ENCODE measurements at regions not wholly inside any gene's neighbourhood (a gene's known extent, or its start where the extent isn't known, plus 50 kb on each side); places are given as distances from the start of the nearest gene placed in this dataset.

DNA sequence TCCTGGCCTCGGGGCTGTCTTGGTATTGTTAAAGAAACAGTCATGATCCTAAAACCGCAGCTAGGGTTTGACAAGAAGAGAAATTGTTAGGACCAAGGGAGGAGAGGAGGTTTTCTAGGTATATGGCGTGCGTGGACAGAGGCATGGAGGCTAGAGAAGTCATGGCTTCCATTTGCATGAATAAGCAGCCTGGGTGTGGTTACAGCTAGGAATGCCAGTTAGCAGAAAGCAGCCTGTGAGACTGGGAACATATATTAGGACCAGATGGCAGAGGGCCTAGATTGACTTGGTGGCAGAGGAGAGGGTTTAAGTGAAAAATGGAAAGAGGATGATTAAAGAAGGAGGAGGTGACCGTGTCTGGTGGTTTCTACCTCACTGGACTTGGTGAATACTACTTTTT is 573.6 kb upstream of the ARRDC4 start:
- Histone ChIP-seq H3K4me1 (replicated peaks in 1 of 2) (peaks cover 3 to 5% of the 10 kb centered on the region in 2 donors), H3K27ac (no peak overlapping the region), H3K4me3 (no peak overlapping the region)
- 3 to 95% (median 76%) methylated on average over 1 to 5 of the region's 5 CpGs; no CpG with 5 or more reads in 2 of the 10 experiments for WGBS, 10 experiments
- peak in 2 of 8 experiments; percentile 65 to 73 for ATAC-seq (replicated peaks in 6 of 8)
- in situ Hi-C loops (cut with MboI; ENCODE audit: low pct_unique_long_range_greater_than_20kb in 2 of 9, low sequenced_read_pairs in 9 of 9, unreplicated experiment in 9 of 9): loop anchor here in 1 of 9 experiments (25.0 kb wide), 1 partner anchor 100 kb away; no protein-coding TSS in a partner anchor

DNA sequence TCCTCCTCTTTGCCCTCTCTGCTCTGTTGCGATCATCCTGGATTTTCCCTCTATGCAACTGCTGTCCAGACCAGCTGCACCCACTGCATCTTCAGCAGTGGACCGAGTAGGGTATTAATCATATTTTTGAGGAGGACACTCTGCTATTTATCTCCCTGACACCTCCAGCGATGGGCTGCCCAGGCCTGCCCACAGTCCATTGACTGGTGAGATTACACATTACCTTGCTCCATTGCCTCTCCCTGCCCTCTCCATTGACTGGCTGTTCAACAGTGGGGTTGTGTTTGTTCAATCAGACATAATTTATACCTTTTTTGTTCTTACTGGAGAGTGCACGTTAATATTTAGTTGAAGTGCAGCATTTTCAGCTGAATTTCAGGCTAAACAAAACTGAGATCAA is 559.3 kb upstream of the ARRDC4 start:
- Histone ChIP-seq H3K4me1 (replicated peaks in 1 of 2) (peaks cover 8 to 15% of the 10 kb centered on the region in 2 donors), H3K27ac (no peak overlapping the region), H3K4me3 (no peak overlapping the region)
- in situ Hi-C loops (cut with MboI; ENCODE audit: low pct_unique_long_range_greater_than_20kb in 2 of 9, low sequenced_read_pairs in 9 of 9, unreplicated experiment in 9 of 9): no loop called here
- 0 to 22% (median 5%) methylated on average over 1 to 3 of the region's 4 CpGs; no CpG with 5 or more reads in 4 of the 10 experiments for WGBS, 10 experiments
- peak in 2 of 8 experiments; percentile 35 to 54 for ATAC-seq (replicated peaks in 6 of 8)

DNA sequence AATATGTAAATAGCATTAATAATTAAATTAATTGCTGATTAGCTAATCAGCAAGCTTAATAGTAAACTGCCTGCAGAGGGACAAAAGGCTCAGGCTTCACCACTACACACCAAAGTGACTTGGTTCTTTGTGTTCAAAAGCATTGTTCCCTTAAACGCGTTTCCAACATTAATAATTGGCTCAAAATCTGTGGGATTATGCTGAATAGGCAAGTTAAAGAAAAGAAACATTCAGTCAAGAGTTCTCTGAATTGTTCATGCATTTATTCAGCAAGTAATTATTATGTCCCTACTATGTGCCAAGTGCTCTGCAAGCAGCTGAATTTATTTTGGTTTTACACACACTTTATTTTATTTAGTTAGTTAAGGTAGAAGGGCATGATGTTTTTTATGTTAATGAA is 558.5 kb upstream of the ARRDC4 start:
- in situ Hi-C loops (cut with MboI; ENCODE audit: low pct_unique_long_range_greater_than_20kb in 2 of 9, low sequenced_read_pairs in 9 of 9, unreplicated experiment in 9 of 9): no loop called here
- Histone ChIP-seq H3K4me1 (replicated peaks in 1 of 2) (peaks cover under 1 to 9% of the 10 kb centered on the region in 2 donors), H3K4me3 (no peak overlapping the region), H3K27ac (no peak overlapping the region)
- WGBS, 10 experiments: 0 to 95% (median 54%) methylated on average over 2 of the region's 2 CpGs; no CpG with 5 or more reads in 2 of the 10 experiments
- no peak for ATAC-seq (replicated peaks in 6 of 8)

DNA sequence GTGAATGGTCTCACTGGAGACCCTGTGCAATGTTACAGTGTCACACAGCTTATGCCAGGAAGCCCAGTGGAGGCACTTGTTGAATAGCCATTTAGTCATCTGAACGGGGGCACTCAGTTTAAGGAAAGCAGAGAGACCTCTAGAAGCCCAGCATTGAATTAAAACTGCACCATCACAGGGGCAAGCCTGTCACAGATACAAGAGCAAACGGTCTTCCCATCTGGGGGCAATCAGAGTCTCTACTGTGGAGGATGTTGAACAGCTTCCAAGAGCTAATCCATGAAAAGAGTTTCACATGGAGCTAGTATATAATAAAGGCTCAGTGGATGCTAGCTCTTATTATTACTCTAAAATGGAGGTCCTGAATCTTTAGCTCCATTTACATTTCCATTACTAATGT is 553.7 kb upstream of the ARRDC4 start:
- Histone ChIP-seq H3K4me3 (no peak overlapping the region), H3K27ac (no peak overlapping the region), H3K4me1 (replicated peaks in 1 of 2) (peaks cover 0 to 2% of the 10 kb centered on the region in 2 donors)
- in situ Hi-C loops (cut with MboI; ENCODE audit: low pct_unique_long_range_greater_than_20kb in 2 of 9, low sequenced_read_pairs in 9 of 9, unreplicated experiment in 9 of 9): no loop called here
- WGBS, 10 experiments: 0 to 100% (median 40%) methylated on average over 1 to 2 of the region's 2 CpGs; no CpG with 5 or more reads in 3 of the 10 experiments
- no peak for ATAC-seq (replicated peaks in 6 of 8)

DNA sequence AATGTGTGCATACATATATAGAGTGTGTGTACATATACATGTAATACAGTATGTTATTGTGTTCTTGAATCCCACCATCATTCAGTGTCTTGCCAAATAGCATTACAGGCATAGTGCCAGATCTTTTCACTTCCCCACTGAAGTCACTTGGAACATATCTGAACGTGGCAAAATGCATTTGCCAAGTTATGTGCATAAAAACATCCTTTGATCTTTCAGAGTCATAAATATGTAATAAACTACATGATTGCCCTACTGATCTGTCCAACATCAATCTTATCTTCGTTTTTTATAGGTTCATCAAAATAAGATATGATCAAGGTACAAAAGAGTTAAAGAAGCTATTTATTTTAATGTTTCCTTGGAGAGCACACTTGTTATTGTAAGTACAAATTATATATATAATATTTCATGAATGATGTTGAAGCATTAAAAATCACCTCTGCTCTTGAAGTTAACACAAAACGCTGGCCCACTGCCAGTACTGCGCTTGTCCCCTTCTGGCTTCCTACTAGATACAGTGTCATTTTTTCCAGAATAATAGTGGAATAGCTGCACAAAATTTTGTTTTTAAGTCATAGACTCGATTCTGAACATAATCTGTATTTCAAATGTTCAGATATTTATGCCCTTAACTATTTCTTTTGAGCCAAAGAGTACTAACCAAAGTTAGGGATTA is 549.5 kb upstream of the ARRDC4 start:
- 0 to 92% (median 63%) methylated on average over 1 to 5 of the region's 5 CpGs for WGBS, 10 experiments
- ATAC-seq (replicated peaks in 6 of 8): no peak
- H3K4me1 ChIP-seq (replicated peaks in 1 of 2): no peaks in the 10 kb centered on the region
- in situ Hi-C loops (cut with MboI; ENCODE audit: low pct_unique_long_range_greater_than_20kb in 2 of 9, low sequenced_read_pairs in 9 of 9, unreplicated experiment in 9 of 9): no loop called here
- H3K4me3 ChIP-seq: no peak overlapping the region
- H3K27ac ChIP-seq: no peak overlapping the region

DNA sequence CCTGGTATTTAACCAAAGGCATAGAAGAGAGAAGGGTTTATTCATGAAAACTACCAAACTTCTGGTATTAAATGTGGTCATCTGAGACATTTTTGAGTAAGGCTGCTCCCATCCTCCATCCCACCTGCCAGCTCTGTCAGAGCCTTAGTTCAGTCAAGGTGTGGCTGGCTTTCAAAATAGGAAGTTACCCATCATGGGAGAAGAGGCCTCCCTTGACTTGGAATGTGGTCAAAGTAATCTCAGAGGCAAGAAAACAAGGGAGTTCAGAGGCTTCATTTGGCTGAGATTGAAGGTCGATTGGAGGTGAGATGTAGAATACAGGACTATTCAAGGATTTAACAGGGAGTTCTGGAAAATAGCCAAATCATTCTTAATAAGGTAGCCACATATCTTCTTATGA is 540.4 kb upstream of the ARRDC4 start:
- H3K27ac ChIP-seq: no peak overlapping the region
- H3K4me3 ChIP-seq: no peak overlapping the region
- in situ Hi-C loops (cut with MboI; ENCODE audit: low pct_unique_long_range_greater_than_20kb in 2 of 9, low sequenced_read_pairs in 9 of 9, unreplicated experiment in 9 of 9): no loop called here
- no peak for ATAC-seq (replicated peaks in 6 of 8)
- 0 to 100% (median 82%) methylated on average over 1 of the region's 1 CpG; no CpG with 5 or more reads in 1 of the 10 experiments for WGBS, 10 experiments
- no peaks in the 10 kb centered on the region for H3K4me1 ChIP-seq (replicated peaks in 1 of 2)

DNA sequence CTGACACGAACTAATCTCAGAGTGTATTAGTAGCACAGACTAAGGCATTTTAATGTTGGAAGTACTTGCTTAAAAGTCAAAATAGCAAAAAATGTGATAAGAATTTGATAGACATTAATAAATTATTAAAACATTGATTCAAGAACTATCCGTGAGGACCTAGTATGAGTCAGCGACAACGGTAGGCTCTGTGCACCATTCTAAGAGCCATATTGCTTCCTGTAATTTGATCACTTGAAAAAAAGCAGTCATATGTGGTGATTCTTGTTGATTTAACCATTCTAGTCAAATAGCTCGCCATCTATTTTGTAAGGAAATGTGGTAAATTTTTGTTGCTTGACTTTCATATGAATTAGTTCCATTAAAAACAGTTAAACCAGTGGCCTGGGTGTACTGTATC is 534.9 kb upstream of the ARRDC4 start:
- Histone ChIP-seq H3K4me1 (replicated peaks in 1 of 2) (no peaks in the 10 kb centered on the region), H3K4me3 (no peak overlapping the region), H3K27ac (no peak overlapping the region)
- 0 to 100% (median 83%) methylated on average over 2 to 5 of the region's 5 CpGs; no CpG with 5 or more reads in 2 of the 10 experiments for WGBS, 10 experiments
- no peak for ATAC-seq (replicated peaks in 6 of 8)
- in situ Hi-C loops (cut with MboI; ENCODE audit: low pct_unique_long_range_greater_than_20kb in 2 of 9, low sequenced_read_pairs in 9 of 9, unreplicated experiment in 9 of 9): no loop called here

DNA sequence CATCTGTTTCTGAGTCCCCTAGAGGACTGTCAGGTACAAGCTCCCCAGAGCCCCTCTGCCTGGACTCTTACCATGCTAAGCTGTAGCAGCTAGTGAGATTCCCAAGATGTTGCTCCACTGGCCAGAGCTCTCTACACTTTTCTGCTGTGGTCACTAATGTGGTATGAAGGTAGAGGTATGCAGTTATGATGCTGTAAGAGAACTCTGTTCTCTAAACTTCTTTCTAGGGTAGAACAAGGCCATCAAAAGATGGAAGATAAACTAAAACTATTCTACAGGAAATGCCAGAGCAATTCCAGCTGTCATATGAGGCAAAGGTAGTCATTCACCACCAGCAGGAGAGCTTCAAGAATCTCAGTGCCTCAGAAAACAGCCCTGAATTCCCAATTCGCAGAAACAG is 517.4 kb upstream of the ARRDC4 start:
- Histone ChIP-seq H3K4me1 (replicated peaks in 1 of 2) (no peaks in the 10 kb centered on the region), H3K4me3 (no peak overlapping the region), H3K27ac (no peak overlapping the region)
- in situ Hi-C loops (cut with MboI; ENCODE audit: low pct_unique_long_range_greater_than_20kb in 2 of 9, low sequenced_read_pairs in 9 of 9, unreplicated experiment in 9 of 9): no loop called here
- 0 to 100% (median 38%) methylated on average over 1 of the region's 1 CpG; no CpG with 5 or more reads in 4 of the 10 experiments for WGBS, 10 experiments
- ATAC-seq (replicated peaks in 6 of 8): no peak

DNA sequence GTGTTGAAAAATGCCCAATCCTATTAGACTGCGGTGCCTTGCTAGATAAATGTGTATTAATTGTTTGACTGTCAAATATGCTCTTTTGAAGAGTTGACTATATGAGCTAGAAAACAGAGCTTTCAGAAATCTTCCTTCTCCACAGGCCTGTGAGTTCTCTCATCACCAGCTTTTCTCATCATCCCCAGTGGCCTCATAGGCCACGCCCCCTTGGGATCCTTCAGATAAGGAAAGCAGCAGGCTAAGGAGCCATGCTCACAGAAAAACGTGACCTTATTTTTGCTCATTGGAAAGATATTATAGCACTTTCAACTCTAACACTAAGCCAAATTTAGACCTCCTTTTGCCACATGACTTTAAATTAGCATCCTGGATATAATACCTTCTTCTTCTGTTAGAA is 514.4 kb upstream of the ARRDC4 start:
- WGBS, 10 experiments: 0 to 100% (median 78%) methylated on average over 1 to 3 of the region's 3 CpGs
- peak in 2 of 8 experiments; percentile 37 for ATAC-seq (replicated peaks in 6 of 8)
- H3K4me1 ChIP-seq (replicated peaks in 1 of 2): no peaks in the 10 kb centered on the region
- H3K27ac ChIP-seq: no peak overlapping the region
- in situ Hi-C loops (cut with MboI; ENCODE audit: low pct_unique_long_range_greater_than_20kb in 2 of 9, low sequenced_read_pairs in 9 of 9, unreplicated experiment in 9 of 9): no loop called here
- no peak overlapping the region for H3K4me3 ChIP-seq

DNA sequence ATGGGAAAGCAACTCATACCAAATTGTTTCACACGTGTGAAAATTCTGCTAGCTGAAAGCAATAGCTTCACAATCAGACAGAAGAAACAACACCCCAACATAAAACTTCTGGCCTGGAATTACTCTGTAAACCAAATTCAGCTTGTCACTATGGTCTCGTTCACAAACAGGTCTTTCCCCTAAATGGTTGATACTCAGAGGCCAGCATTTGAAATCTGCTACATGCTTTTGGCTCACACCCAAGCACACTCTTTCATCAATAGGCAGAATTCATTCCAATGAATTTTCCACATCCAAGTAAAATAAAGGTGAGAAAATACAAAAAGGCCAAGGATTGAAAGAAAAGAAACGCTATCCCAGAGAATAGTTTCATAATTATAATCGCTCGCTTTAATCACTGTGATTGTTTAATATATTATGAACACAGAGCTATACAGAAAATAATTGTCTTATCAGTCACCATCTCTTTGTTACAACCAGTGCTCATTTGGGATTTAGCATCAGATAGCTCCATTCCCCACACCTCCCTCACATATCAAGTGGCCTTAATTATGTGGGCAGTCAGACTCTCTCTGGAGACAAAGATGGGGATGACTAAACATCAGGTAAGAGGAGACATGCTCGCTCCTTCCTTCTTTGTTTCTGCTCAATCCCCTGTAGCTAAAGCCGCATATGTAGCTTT is 503.8 kb upstream of the ARRDC4 start:
- in situ Hi-C loops (cut with MboI; ENCODE audit: low pct_unique_long_range_greater_than_20kb in 2 of 9, low sequenced_read_pairs in 9 of 9, unreplicated experiment in 9 of 9): no loop called here
- Histone ChIP-seq H3K27ac (no peak overlapping the region), H3K4me3 (no peak overlapping the region), H3K4me1 (replicated peaks in 1 of 2) (peaks cover 0 to 3% of the 10 kb centered on the region in 2 donors)
- WGBS, 10 experiments: 14 to 98% (median 73%) methylated on average over 1 to 7 of the region's 7 CpGs
- no peak for ATAC-seq (replicated peaks in 6 of 8)

DNA sequence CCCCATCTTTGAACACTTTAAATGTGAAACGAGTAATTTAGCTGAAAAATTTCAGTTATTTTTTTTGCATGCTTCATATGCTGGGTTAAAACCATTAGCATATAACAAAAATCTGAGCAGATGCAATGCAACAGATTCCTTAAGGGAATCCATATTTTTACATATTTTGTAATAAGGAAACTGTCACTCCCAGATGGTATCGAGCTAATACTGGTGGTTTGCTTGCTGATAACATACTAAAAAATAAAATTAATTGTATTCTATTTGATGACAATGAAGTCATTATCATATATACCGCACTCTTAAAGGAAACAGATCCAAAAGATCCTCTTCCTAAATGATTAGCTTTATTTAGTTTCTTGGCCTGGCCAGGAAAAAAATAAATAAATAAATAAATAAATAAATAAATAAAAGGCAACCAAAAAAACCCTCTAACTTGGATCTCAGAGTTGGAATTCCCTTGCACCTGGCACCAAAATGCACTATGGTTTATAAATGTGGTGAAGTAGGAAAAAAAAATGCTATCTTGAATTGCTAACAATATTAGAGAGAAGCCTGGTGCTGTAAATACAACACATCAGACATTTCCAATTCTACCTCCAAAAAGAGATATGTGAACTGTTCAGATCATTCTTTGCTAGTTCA is 503.2 kb upstream of the ARRDC4 start:
- WGBS, 10 experiments: 0 to 94% (median 71%) methylated on average over 2 to 3 of the region's 3 CpGs; no CpG with 5 or more reads in 1 of the 10 experiments
- Histone ChIP-seq H3K27ac (no peak overlapping the region), H3K4me3 (no peak overlapping the region), H3K4me1 (replicated peaks in 1 of 2) (peaks cover 0 to 3% of the 10 kb centered on the region in 2 donors)
- in situ Hi-C loops (cut with MboI; ENCODE audit: low pct_unique_long_range_greater_than_20kb in 2 of 9, low sequenced_read_pairs in 9 of 9, unreplicated experiment in 9 of 9): no loop called here
- no peak for ATAC-seq (replicated peaks in 6 of 8)

DNA sequence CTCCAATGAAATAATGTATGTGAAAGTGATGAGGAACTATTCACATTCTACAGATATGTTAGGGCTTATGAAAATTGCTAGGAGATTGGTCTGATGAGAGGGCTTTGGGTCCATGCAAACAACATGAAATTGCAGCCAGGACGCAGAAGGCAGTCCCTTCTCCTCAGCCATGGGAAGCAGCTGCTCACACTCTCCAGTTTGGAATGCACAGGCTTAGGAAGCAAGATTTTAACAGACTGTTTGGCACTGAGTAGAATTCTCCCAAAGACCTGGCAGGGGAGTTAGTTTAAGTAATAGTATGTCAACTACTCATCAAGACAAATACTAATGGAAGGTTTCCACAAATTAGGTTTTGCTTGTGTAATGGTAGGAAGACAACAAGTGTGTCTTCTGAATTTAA is 500.7 kb upstream of the ARRDC4 start:
- Histone ChIP-seq H3K4me1 (replicated peaks in 1 of 2) (peaks cover 0 to 3% of the 10 kb centered on the region in 2 donors), H3K4me3 (no peak overlapping the region), H3K27ac (no peak overlapping the region)
- 0 to 100% (median 83%) methylated on average over 1 of the region's 1 CpG; no CpG with 5 or more reads in 5 of the 10 experiments for WGBS, 10 experiments
- in situ Hi-C loops (cut with MboI; ENCODE audit: low pct_unique_long_range_greater_than_20kb in 2 of 9, low sequenced_read_pairs in 9 of 9, unreplicated experiment in 9 of 9): no loop called here
- ATAC-seq (replicated peaks in 6 of 8): no peak

DNA sequence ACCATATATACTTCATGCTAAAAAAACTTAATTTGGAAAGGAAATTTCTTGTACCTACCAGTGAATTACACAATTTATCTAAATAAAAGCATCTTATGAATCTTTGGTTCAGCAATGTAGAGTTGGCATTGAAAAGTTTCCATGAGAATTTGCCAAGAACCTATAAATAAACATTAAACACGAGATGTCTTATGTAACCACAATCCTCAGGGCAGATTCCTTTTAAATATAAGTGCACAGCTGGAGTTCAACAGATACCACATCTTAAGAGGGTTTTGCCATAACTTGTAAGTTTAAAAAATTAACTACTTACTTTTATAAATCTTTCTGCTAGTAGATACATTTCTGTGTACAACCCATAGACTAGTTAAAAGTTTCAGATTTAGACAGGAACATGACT is 499.3 kb upstream of the ARRDC4 start:
- in situ Hi-C loops (cut with MboI; ENCODE audit: low pct_unique_long_range_greater_than_20kb in 2 of 9, low sequenced_read_pairs in 9 of 9, unreplicated experiment in 9 of 9): no loop called here
- H3K27ac ChIP-seq: no peak overlapping the region
- WGBS, 10 experiments: 0 to 100% (median 63%) methylated on average over 1 of the region's 1 CpG; no CpG with 5 or more reads in 2 of the 10 experiments
- ATAC-seq (replicated peaks in 6 of 8): no peak
- H3K4me3 ChIP-seq: no peak overlapping the region
- peaks cover 0 to 3% of the 10 kb centered on the region in 2 donors for H3K4me1 ChIP-seq (replicated peaks in 1 of 2)

Measured in motor neuron (in vitro differentiated cells).